Lung (tissue), 11 donors: ENCODE measurements at regions not wholly inside any gene's neighbourhood (a gene's known extent, or its start where the extent isn't known, plus 50 kb on each side); places are given as distances from the start of the nearest gene placed in this dataset.
"Not testable (repeated sequence)": the region's sequence is repeated elsewhere in the genome, so short reads cannot be mapped to it uniquely, and the experiment has no call there.

Experiments used
- ATAC-seq: fragments of 200-7000 bp; cut with Tn5 transposase; one replicate; pipeline ENCODE4 v1.9.1; 2020; ENCODE audit warnings: moderate number of reproducible peaks; ENCODE audit not compliant: insufficient read depth, low FRiP score
- DNase-seq, 3 donors: peaks; one replicate each; pipeline ENCODE4 v3.0.0-alpha.2; 2013 to 2017
- H3K27ac ChIP-seq, 2 donors: one replicate each; pipeline ENCODE4 v1.5.1; 2013; ENCODE audit warnings: mild to moderate bottlenecking in 2 of 2, moderate library complexity in 2 of 2, control low read depth in 1 of 2, inconsistent platforms in 1 of 2, low read depth in 1 of 2, low read length in 1 of 2
- H3K27me3 ChIP-seq, 3 donors: one replicate each; pipeline ENCODE4 v1.5.1; 2013; ENCODE audit warnings: low read length in 2 of 3; ENCODE audit not compliant: control insufficient read depth in 3 of 3, insufficient read depth in 3 of 3
- H3K36me3 ChIP-seq, 4 donors: one replicate each; pipeline ENCODE4 v1.5.1; 2013; ENCODE audit warnings: low read length in 4 of 4, mild to moderate bottlenecking in 1 of 4, moderate library complexity in 1 of 4; ENCODE audit not compliant: control insufficient read depth in 4 of 4, insufficient read depth in 4 of 4
- H3K4me1 ChIP-seq, 5 donors: one replicate each; pipeline ENCODE4 v1.5.1; 2013; ENCODE audit warnings: low read length in 5 of 5, mild to moderate bottlenecking in 2 of 5, moderate library complexity in 1 of 5; ENCODE audit not compliant: control insufficient read depth in 5 of 5, insufficient read depth in 5 of 5
- H3K4me3 ChIP-seq: one replicate; pipeline ENCODE4 v1.5.1; 2013; ENCODE audit warnings: mild to moderate bottlenecking, control low read depth, moderate library complexity
- H3K9ac ChIP-seq, 2 donors: one replicate each; pipeline ENCODE4 v1.5.1; 2013; ENCODE audit warnings: low read length in 2 of 2, control low read depth in 1 of 2; ENCODE audit not compliant: insufficient read depth in 1 of 2
- H3K9me3 ChIP-seq, 4 donors: one replicate each; pipeline ENCODE4 v1.5.1; 2013; ENCODE audit warnings: low read length in 3 of 4, mild to moderate bottlenecking in 1 of 4, moderate library complexity in 1 of 4; ENCODE audit not compliant: control insufficient read depth in 4 of 4, insufficient read depth in 3 of 4
- WGBS, 2 donors: extraction: QIAGEN DNeasy Blood & Tissue Kit; methylation state at CpG; one replicate each; pipeline ENCODE4 v1.1.7; 2013; 5-methylcytosine and 5-hydroxymethylcytosine counted together
- TF ChIP-seq, protein P1 (sequence below): IDR thresholded peaks from 2 replicates; pipeline ENCODE4 v1.5.1; 2012; ENCODE audit warnings: mild to moderate bottlenecking; ENCODE audit errors: control extremely low read depth, extremely low read depth
- donor health status: control.
- donor health status: control.
- donor health status: Bipolar disorder and iron deficiency.
- donor health status: healthy.
- donor health status: DM: yes; HTN: yes; CAD: no.

DNA sequence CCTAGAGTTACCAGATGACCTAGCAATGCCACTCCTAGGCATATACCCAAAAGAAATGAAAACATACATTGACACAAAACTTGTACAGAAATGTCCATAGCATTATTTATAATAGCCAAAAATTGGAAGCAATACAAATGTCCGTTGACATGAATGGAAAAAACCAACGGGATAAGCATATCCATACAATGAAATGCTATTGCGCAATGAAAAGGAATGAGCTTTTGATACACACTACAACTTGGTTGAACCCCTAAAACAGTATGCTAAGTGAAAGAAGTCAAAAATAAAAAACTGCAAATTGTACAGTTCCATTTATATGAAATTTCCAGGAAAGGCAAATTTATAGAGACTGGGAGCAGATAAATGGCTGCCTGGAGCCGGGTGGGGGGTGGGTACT lies 90.6 kb upstream of the G2E3 start:
- Histone ChIP-seq H3K36me3 (no peaks in the 10 kb centered on the region), H3K4me3 (no peak overlapping the region), H3K9me3 (no peaks in the 10 kb centered on the region), H3K4me1 (no peaks in the 10 kb centered on the region), H3K9ac (no peak overlapping the region), H3K27me3 (no peaks in the 10 kb centered on the region), H3K27ac (no peak overlapping the region)
- TF ChIP-seq, protein P1, sequence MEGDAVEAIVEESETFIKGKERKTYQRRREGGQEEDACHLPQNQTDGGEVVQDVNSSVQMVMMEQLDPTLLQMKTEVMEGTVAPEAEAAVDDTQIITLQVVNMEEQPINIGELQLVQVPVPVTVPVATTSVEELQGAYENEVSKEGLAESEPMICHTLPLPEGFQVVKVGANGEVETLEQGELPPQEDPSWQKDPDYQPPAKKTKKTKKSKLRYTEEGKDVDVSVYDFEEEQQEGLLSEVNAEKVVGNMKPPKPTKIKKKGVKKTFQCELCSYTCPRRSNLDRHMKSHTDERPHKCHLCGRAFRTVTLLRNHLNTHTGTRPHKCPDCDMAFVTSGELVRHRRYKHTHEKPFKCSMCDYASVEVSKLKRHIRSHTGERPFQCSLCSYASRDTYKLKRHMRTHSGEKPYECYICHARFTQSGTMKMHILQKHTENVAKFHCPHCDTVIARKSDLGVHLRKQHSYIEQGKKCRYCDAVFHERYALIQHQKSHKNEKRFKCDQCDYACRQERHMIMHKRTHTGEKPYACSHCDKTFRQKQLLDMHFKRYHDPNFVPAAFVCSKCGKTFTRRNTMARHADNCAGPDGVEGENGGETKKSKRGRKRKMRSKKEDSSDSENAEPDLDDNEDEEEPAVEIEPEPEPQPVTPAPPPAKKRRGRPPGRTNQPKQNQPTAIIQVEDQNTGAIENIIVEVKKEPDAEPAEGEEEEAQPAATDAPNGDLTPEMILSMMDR: no peak
- ATAC-seq (no peak), DNase-seq (no peak)
- WGBS, 2 donors: 74 to 83% methylated on average over 4 of the region's 4 CpGs

DNA sequence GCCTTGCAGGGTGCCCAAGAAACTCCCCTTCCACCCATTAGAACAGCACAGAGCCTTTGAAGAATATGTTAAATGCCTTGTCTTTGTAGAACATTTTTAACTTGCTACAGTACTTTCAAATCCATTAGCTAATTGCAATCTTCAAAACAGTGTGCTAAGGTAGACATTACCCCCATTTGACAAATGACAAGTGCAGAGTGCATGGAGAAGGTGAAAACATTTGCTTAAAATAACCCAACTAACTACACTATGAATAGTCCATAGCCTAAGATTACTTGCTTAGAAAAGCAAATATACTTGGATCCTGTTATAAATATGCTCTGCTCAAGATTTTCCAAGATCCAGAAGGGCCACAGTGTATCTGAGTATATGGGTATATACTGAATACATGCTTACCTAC lies 87.0 kb upstream of the G2E3 start:
- ATAC-seq (no peak), DNase-seq (no peak)
- Histone ChIP-seq H3K27ac (no peak overlapping the region), H3K9ac (no peak overlapping the region), H3K36me3 (no peaks in the 10 kb centered on the region), H3K4me1 (no peaks in the 10 kb centered on the region), H3K27me3 (no peaks in the 10 kb centered on the region), H3K9me3 (no peaks in the 10 kb centered on the region), H3K4me3 (no peak overlapping the region)
- TF ChIP-seq, protein P1: no peak

DNA sequence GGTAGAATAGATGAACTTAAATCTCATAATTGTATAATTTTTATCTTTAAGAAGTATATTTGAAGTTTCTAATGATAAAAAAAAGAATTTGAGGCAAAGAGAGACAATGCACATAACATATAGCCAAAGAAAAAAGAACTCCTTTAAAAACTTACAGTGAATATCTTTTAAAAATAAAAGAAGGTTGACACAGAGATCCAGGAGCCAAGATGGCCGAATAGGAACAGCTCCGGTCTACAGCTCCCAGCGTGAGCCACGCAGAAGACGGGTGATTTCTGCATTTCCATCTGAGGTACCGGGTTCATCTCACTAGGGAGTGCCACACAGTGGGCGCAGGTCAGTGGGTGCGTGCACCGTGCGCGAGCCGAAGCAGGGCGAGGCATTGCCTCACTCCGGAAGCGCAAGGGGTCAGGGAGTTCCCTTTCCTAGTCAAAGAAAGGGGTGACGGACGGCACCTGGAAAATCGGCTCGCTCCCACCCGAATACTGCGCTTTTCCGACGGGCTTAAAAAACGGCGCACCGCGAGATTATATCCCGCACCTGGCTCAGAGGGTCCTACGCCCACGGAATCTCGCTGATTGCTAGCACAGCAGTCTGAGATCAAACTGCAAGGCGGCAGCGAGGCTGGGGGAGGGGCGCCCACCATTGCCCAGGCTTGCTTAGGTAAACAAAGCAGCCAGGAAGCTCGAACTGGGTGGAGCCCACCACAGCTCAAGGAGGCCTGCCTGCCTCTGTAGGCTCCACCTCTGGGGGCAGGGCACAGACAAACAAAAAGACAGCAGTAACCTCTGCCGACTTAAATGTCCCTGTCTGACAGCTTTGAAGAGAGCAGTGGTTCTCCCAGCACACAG lies 84.9 kb upstream of the G2E3 start:
- H3K27ac ChIP-seq, H3K9ac ChIP-seq, ATAC-seq, H3K4me3 ChIP-seq, H3K36me3 ChIP-seq, H3K9me3 ChIP-seq, H3K27me3 ChIP-seq, DNase-seq, H3K4me1 ChIP-seq: not testable (repeated sequence)
- 91 to 97% methylated on average over 30 to 33 of the region's 36 CpGs for WGBS, 2 donors

DNA sequence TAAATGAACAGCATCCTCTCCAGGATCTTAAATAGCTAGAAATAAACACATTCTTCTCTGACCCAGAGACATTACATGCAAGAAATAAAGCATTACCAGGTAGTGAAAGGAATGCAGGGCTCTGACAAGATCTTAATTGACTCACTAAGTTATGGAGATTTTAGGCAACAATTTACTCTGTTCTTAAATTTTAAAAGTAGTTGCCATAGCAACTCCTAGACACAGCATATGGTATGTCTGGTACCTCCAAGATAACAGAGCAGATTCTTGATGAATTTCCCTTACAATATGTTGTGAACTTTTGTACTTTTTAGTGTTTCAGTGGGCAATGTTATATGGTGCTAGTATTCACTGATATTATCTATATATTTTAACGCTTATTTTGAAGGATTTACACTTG lies 76.7 kb upstream of the G2E3 start:
- no peak overlapping the region for H3K4me3 ChIP-seq
- H3K9ac ChIP-seq: no peak overlapping the region
- H3K36me3 ChIP-seq: no peaks in the 10 kb centered on the region
- H3K4me1 ChIP-seq: no peaks in the 10 kb centered on the region
- DNase-seq: no peak
- no peak overlapping the region for H3K27ac ChIP-seq
- TF ChIP-seq, protein P1: no peak
- 63 to 92% methylated on average over 1 of the region's 1 CpG for WGBS, 2 donors
- ATAC-seq: no peak
- H3K27me3 ChIP-seq: no peaks in the 10 kb centered on the region
- no peaks in the 10 kb centered on the region for H3K9me3 ChIP-seq
